ENCODE measurements at regions not wholly inside any gene's neighbourhood (a gene's known extent, or its start where the extent isn't known, plus 50 kb on each side); places are given as distances from the start of the nearest gene placed in this dataset.

DNA sequence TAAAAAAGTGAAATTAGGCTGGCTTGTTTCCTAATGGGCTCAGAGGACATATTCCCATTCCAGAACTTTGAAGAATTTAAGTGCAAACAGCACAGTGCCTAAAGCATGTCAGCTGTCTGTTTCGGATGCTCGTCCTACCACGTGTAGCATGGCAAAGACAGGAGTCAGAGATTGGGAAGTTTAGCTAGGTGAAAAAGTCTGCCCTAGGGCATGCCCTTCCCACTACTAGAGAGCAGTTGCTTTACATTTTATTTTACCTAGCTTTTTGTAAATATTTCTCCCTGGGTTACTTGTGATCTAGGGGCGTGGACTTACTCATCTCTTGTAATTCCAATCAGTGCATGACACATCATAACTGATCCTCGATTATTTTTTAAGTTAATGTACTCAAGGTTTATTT is 111.1 kb downstream of the LMO4 start:
- no peak for DNase-seq

DNA sequence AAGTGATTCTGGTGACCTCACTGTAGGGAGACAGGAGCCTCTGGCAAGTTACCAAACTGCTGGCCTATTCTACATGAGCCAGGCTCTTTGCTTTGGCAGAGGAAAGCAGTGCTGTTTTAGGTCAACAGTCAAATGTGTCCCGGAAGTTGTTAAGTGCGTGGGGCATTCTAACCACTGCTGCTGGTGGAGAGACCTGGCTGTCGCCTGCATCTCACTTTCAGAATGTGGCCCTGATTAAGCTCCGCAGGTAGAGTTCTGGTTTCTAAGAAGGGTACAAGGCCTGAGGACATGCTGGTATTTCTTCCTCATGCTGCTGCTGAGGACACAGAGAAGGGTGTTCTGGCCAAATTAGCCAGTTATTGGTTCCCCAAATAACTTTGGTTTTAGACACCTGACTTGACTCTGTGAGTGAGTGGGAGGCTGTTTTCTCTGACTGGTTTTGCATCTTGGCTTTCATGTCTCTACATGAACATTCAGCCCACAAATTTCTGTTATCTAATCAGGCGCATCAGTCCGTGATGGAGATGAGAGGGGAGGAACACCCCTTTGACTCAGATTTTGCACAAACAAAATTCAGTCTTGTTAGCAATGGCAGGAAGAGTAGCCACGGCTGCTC is 120.8 kb downstream of the LMO4 start:
- DNase-seq = no peak

DNA sequence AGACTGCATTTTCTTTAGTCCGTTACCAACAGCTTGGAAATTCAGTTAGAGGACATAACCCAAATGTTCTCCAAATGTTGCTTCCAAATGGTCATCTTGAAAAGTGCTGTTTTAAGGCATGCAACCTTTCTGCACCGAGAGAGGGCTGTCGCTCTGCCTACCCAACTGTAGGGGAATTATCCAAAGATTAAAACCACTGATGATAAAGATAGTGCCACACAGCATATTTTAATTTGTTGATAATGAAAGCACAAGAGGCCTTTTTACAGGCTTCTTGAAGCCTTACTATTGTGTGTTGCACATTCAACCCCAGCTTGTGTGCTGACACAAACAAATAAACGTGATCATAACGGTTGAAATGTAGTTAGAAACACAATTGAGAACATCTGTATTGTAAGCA is 121.5 kb downstream of the LMO4 start:
- DNase-seq = no peak

DNA sequence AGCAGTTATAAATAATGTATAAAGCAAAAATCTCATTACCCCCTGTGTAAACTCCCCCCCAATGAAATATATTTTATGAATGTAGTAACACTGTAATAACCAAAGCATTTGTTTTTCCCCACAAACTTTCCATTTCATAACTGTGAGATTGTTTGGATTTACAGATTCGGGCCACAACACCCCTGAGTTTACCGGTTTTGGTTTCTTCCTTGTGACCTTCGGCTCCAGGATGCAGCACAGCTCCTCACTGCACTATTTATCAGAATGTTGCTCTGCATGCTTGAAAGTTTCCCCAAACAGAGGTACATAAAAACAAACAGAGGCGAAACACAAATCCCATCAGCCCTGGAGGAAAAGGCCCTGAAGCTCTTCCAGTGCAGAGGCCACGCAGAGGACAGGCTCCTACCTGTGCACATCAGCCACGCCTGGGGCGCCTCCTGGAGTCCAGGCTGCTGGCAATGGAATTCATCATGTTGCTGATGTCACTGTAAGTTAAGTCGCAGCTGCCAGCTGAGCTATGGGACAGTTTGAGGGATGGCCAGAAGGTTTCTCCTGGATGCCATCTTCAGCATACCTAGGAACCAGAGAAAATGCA is 122.0 kb downstream of the LMO4 start:
- no peak for DNase-seq

DNA sequence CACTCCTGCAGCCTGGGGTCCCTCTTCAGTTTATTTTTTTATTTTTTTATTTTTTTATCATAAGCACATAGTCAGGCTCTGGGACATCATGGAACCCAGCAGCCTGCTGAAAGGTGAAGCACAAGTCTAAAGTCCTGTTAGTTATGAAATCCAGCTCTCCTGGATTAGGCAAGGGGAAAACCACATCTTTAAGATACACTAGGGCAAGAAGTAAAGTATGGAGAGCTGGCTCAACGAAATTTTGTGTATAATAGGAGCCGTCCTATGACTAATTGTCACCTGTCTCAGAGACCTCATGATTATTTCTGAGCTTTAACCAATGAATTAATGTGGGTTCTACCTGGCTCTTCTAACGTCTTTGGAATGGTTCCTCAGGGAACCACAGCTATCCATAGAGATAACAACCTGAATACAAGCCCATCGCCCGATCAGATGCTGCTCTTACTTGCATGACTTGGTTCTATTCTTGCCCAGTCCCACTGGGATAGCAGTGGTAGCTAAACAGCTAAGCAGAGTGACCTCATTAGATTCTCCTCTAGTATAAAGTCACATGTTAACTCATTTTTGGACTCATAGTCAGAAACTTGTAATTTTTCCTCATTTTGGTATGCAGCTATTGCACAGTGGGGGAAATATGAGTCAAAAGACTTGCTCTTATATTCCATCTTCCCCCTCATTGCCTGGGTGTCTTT is 122.7 kb downstream of the LMO4 start:
- no peak for DNase-seq

DNA sequence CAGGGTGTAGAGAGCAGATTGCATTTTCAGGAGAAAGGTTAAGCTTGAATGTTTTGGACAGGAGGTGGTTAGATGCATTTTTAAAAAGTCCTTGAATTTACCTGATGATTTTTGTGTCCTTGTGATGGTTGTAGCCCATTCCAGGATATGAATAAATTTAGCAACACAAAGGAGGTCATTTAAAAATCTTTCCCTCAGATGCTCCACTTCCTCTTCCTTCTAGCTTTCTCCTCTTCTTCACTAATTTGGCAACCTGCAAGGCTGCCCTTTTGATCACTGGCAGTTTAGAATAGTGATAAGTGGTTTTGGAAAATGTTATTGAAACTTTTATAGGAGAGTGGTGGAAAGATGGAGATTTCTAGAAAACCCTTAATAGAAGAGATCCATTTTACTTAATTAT is 124.0 kb downstream of the LMO4 start:
- no peak for DNase-seq

DNA sequence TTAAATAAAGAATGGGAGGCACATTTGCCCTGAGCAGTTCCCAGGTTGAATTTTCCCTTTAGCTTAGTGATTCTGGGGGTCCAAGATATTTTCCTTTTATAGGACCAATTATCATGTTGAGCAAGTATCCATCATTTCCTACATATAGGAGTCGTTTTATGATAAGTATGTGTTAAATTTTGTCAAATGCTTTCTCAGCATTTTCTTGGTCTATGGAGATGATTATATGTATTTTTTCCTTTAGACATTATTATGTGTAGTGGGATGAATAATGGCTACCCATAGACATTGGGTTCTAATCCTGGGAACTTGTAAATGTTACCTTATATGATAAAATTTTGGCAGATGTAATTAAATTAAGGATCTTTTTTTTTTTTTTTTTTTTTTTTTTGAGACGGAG is 128.7 kb downstream of the LMO4 start:
- no peak for DNase-seq

DNA sequence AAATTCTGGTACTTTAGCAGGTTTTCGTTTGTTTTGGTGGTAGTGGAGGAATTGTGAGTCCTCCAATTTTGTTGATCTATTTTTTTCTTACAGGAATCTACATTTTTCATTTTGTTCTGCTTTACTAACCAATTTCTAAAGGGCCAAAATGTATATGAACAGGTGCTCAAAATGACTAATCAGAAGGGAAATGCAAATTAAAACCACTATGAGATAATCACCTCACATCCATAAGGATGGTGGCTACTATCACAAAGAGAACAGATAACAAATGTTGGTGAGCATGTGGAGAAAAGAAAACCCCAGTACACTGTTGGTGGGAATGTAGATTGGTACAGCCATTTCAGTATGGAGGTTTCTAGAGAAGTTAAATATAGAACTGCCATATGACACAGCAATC is 134.2 kb downstream of the LMO4 start:
- no peak for DNase-seq

DNA sequence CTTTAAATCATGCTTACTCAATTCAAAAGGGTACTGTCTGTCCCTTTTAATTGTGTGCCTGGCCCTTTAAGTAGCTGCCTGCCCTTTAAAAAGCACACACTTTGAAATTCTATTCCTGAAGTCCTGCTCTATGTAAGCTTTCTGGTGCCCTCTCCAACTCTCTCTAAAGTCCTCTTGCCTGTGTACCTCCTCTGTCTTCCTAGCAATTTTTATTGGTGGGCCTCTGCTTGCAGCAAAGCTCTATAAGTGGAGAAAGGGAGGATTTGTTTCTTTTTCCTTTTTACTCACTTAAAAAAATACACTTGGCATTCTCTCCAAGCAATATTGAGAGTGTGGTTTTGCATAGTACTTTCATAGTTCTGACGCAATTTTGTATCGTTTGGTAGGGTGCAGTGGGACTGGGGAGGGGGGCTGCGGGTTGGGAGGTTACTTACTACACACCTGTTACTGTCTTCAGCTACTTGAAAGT is 135.4 kb downstream of the LMO4 start:
- DNase-seq = no peak

DNA sequence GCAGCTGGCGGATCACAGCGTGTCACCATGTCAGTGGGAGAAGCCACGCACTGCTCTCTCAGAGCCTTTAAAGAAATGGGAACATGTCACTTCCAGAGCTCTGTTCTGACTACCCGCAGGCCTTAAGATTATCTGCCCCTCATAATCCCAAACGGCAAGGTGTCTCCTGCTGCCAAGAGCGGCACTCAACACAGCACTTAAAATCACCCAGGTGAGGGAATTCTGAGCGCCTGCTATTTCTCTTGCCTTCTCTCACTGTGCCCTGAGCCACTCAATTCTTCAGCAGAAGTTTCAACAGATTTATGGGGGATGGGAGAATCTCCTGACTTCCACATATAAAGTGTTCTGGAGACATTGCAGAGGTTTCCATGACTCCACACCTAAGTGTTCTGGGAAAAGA is 137.9 kb downstream of the LMO4 start:
- DNase-seq = no peak

DNA sequence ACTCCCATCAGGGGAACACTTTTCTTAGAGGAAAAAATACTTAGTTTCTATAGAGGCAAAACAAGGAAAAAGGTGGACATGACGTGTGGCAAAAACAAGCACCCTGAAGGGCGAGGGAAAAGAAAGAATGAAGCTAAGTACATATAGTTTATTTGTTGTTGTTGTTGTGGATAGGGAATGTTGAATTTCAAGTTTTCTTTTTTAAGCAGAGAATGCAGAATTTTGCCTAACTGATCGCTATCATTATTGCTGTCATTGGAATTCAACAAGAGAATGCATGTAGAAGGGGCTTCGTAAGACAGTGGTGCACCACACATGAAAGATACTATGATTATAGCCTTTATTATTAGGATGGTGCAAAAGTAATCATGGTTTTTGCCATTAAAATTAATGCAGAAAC is 144.0 kb downstream of the LMO4 start:
- no peak for DNase-seq

DNA sequence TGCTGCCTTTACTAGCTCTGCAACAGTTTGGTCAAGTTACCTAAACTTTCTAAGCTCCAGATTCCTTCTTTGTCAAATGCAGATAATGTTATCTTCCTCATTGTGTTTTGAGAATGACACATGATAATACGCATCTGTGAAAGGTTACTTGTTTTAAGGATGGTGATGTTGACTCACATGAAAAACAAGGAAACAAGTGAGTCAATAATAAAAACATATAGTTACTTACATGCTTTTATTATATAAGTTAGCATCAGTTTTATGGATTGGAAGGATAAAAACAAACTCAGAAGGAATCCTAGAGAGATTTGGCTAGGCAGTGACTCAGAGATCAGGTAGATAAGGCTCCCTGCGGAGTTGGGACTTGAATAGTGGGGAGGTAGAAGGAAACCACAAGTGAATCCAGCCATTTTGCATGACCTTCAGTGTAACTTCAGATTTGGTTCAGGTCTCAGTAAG is 144.6 kb downstream of the LMO4 start:
- peak; percentile 21 for DNase-seq

DNA sequence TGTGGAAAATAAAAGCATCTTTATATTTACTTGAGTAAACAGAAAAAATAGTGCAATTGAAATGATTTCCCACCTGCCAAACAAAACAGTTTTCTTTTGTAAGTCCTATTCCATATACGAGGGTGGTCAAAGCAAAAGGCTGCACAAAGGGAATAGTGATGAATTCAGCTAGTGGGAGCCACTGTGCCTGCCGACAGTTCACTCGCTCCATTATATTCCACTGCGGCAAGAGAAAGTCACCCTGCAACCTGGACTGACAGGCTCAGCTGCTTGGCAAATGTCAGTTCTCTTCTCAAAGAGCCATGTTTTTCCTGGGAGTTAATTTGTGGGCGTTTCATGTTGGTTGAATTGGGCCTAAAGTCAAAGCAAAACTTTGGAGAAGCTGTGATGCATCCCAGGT is 145.4 kb downstream of the LMO4 start:
- DNase-seq = no peak

DNA sequence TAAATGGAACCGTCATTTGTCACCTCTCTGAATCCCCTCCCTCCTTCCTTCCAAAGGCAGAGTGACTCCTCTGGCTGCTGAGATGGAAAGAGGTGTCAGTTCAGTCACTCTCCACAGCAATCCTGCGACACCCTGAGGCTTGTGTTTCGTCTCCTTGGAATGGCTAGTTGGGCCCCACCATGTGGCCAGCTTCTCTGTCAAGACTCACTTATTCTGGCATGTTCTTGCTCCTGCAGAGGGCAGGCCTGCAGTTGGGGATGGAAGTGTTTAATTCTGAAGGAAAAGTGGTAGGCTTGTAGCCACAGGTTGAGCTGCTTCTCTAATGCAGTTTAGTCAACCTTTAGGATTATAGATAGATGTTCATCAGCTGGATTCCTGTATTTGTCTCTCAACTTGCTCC is 149.6 kb downstream of the LMO4 start:
- DNase-seq = no peak

DNA sequence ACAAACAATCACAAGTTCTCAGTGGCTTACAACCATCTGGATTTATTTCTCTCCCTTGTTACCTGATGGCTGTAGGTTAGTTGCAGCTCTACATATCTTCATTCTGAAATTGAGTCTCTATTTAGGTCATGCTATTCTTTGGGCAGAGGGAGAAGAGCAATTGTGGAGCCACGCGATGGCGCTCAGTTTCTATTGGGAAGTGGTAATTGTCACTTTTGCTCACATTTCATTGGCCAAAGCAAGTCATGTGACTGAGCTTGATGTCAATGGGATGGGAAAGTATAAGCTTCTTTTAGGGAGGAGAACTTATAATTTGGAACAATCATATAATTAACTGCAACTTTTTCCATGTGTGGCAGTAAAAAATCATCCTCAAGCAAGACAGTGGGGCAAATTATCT is 166.5 kb downstream of the LMO4 start:
- DNase-seq = no peak

DNA sequence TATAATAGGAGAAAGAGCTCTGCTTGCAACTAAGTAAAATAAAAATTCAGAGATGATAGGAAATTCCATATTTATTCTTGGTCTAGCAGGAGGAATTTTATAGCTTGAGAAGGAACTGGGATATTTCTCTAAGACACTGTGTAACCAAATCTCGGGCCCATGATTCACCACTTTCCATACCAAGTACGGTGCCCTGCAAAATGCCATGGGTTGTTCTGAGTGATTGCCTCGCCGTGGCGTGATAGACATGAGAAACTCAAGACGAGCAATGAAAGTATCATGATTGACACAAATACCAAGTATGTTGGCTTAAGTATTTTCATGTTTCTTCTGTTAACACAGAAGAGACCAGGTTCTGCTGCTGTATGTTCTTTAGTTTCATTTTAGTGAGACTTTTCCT is 167.2 kb downstream of the LMO4 start:
- DNase-seq = no peak

DNA sequence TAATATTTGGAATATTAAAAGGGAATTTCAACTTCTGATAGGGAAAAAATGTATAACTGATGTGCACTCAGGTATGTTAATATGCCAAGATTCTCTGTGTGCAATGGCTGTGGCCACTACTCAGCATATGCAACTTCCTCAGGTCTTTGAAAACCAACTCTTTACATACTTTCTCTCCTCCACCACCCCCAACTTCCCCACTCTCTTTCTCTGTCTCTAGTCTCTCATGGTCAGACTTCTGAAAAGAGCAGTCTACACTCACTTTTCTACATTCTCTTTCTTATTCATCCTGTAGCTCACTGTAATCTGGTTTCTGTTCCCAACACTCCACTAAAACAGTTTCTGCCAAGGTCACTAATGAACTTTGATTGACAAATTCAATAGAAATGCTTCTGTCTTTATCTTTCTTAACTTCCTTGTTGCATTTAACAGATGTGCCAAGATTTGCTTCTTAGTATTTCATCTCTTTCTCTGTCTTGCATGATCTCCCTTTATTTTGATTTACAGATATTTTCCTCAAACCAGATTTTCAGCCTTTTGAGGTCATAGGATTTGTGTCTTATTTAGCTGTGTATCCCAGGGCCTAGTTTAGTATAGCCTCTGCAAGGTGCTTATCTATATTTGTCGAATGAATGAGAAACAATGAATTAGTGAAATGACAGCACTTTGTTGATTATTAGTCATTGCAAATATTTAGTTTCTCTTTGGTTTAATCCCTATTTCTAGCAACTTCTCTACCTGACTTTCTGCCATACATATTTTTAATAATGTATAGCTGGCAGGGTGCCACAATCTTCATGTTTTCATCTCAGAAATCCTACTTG is 168.9 kb downstream of the LMO4 start:
- no peak for DNase-seq

DNA sequence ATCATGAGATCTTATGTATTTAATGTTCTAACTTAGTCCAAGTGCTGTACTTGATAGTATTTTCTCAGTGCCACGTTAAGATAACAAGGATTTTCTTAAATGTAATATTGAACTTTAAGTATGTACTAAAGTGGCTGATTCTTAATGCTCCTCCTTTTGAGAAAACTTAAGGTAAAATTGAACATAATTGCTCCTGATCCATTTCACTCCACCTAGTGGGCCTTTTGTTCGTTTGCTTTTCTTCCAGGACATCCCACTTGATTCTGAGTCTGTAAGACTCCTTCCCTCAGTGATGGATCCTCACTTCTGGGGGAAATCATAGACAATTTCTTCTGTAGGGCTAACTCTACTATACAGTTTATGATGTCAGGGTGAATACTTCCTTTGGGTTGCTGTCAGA is 173.1 kb downstream of the LMO4 start:
- DNase-seq = no peak

DNA sequence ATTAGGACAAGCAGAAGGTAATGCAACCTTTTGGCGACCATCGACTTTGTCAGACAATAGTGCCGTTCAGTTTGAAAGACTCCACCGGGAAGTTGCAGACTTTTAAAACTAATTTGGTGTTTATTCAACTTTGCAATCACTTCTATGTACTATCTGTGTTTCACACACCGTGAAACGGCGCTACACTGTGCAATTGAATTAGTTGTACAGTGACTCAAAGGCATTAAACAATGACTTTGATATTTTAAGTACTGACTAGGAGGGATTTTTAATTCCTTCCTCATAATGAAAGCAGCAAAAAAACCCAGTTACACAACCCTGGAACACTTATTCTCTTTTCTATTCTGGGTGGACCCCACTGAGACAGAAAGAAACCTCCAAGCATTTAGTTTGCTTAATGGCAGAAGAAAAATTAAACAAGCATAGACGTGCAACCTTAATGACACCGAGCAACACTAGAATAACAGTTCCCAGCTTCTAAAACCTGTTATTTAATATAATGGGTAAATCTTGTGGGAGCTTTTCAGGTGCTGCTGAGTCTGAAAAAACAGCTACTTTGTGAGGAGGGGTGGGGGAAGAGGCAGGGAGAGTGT is 176.8 kb downstream of the LMO4 start:
- DNase-seq = no peak

DNA sequence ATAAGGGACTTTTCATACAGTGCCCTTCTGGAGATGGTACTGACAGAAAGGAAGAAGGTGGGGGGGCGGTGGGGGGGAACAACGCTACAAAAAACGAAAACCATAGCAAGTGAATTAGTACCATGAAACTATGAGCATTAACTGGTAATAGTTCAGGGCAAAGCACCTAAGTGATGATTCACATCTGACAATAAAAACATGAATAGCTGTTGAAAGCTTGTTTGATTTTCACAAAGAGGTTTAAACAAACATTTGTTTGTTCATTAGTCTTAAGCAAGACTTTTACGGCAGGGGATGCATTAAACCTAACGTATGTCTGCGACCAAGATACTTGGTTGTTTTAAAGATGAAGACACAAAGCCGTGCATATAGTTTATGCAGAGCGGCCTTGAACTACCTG is 177.5 kb downstream of the LMO4 start:
- DNase-seq = no peak

DNA sequence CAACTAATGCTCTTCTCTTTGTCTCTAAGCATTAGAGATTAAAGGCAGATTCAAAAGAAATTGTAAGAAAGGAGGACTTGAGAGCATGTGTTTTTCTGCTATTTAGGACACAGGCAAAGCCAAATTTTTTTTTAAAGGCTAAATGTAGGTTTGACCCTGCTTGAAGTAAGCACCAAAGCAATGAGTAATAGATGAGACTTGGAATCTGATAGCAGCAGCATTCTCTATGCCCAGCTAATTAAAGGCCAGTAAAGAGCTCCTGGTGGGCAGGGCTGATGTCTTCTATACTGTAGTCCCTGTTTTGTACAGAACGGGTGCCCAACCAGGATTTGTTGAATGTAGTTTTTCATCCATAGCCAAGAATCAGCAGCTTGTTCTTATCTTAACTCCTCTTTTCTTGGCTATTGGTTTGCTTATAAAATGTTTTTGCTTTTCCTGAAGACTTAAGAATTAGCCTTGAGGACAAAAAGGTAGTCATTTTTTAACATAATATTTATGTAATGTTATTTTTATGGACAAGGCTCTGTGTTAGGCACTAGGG is 179.6 kb downstream of the LMO4 start:
- no peak for DNase-seq

DNA sequence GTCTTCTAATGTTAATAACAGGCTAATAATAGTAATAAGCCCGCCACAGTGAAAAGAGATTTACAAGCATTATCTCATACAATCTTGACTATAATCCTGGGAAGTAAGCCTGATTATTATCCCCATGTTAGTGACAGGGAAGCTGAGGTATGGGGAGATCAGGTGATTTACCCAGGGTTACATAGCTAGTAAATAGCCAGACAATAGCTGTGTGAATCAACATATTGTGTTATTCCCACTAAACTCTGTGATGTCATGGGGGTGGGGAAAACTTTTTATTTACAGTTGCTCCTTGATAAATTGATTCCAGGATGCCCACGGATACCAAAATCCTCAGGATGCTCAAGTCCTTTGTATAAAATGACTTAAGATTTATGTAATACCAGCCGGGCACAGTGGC is 181.9 kb downstream of the LMO4 start:
- no peak for DNase-seq

DNA sequence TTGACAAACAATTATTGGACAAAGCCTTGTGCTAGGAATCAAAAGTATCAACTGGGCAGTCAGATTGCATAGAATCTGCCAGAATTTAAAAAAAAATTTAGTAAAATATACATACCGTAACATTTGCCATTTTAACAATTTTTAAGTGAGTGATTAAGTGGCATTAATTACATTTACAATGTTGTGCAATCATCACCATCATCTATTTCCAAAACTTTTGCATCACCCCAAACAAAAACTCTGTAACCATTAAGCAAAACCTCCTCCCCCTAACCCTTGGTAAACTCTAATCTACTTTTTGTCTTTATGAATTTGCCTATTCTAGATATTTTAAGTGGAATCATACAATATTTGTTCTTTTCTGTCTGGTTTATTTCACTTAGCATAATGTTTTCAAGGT is 182.8 kb downstream of the LMO4 start:
- no peak for DNase-seq

All from T1000 (cell line).